Psoas muscle (tissue), 7 donors: ENCODE measurements at regions not wholly inside any gene's neighbourhood (a gene's known extent, or its start where the extent isn't known, plus 50 kb on each side); places are given as distances from the start of the nearest gene placed in this dataset.
"Not testable (repeated sequence)": the region's sequence is repeated elsewhere in the genome, so short reads cannot be mapped to it uniquely, and the experiment has no call there.

ENCODE experiments used
- ATAC-seq, 4 donors: fragments of 200-7000 bp; cut with Tn5 transposase; one replicate each; pipeline ENCODE4 v1.9.1; 2020; ENCODE audit warnings: moderate library complexity in 3 of 4, mild to moderate bottlenecking in 2 of 4
- DNase-seq, 2 donors: peaks; one replicate each; pipeline ENCODE4 v3.0.0-alpha.2; 2020
- H3K27ac ChIP-seq: fragments of 200-600 bp; one replicate; pipeline ENCODE4 v1.8.0; 2022
- H3K27me3 ChIP-seq, 3 donors: fragments of 200-600 bp in 1 of 3; one replicate each; pipeline versions ENCODE4 v1.6.1 to v1.8.0; 2013 to 2022; ENCODE audit warnings: low read length in 2 of 3, mild to moderate bottlenecking in 2 of 3, moderate library complexity in 1 of 3; ENCODE audit not compliant: insufficient read depth in 3 of 3
- H3K36me3 ChIP-seq, 2 donors: fragments of 200-600 bp in 1 of 2; one replicate each; pipeline versions ENCODE4 v1.6.1 to v1.8.0; 2013 to 2022; ENCODE audit warnings: low read depth in 1 of 2, mild to moderate bottlenecking in 1 of 2, moderate library complexity in 1 of 2; ENCODE audit not compliant: insufficient read depth in 1 of 2
- H3K4me1 ChIP-seq: fragments of 200-600 bp; one replicate; pipeline ENCODE4 v1.8.0; 2022
- H3K4me3 ChIP-seq: fragments of 200-600 bp; one replicate; pipeline ENCODE4 v1.8.0; 2022; ENCODE audit warnings: mild to moderate bottlenecking
- H3K9me3 ChIP-seq: fragments of 200-600 bp; one replicate; pipeline ENCODE4 v1.8.0; 2022
- WGBS, 3 donors: extraction: QIAGEN DNeasy Blood & Tissue Kit; methylation state at CpG; one replicate each; pipeline versions ENCODE4 v1.1.6 to v1.1.7; 2013; 5-methylcytosine and 5-hydroxymethylcytosine counted together
- intact Hi-C, 2 donors: fragments of 100-400 bp; cut with DNase I; formaldehyde crosslinking; loops; one replicate each; pipeline versions ENCODE4 v1.11.0 to v1.14.2; 2022
- TF ChIP-seq, protein P1 (sequence below): fragments of 200-600 bp; IDR thresholded peaks from one replicate; pipeline ENCODE4 v1.8.0; 2022; ENCODE audit warnings: antibody characterized with exemption
- donor health status: healthy with polysubstance abuse.
- donor health status: DM: no; HTN: no; CAD: no; lungs with moderate emphysema.
- donor health status: Bipolar disorder and iron deficiency.
- donor health status: healthy.
- donor health status: DM: yes; HTN: yes; CAD: no.
- donor health status: DM: no; HTN: no; CAD: no.
- donor health status: DM: yes; HTN: yes; CAD: no.

DNA sequence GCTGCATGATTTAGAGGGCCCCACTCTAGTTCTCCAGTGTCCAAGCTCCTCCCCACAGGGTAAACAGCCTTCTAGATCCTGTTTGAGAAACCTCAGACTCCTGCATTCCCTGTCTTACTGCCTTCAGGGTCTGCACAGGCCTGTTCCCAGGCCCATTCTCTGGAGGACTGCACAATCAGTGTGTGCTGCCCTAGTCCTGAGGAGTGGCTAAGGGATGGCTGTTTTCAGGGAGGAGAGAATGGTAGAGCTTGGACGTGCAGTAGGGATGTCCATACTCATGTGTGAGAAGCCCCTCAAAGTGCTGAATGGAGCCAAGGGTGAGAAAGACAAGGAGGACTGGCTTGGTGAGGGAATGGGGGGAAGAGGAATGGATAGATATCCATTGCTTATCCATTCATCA is 103.8 kb upstream of the CCDC90B start:
- 57 to 69% (median 66%) methylated on average over 1 of the region's 1 CpG for WGBS, 3 donors

DNA sequence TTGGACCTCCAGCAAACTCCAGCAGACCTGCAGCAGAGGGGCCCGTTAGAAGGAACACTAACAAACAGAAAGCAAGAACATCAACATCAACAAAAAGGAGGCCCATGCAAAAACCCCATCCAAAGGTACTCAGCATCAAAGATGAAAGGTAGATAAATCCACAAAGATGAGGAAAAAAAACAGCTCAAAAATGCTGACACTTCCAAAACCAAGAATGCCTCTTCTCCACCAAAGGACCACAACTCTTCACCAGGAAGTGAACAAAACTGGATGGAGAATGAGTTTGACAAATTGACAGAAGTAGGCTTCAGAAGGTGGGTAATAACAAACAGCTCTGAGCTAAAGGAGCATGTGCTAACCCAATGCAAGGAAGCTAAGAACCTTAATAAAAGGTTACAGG is 97.7 kb upstream of the CCDC90B start:
- H3K4me1 ChIP-seq, DNase-seq, H3K4me3 ChIP-seq, ATAC-seq, intact Hi-C loops, H3K27ac ChIP-seq, H3K27me3 ChIP-seq, H3K36me3 ChIP-seq: not testable (repeated sequence)
- WGBS, 3 donors: 76 to 90% (median 88%) methylated on average over 1 of the region's 1 CpG
- peaks cover 14% of the 10 kb centered on the region for H3K9me3 ChIP-seq

More for the DNA sequence above, 103.8 kb upstream of the CCDC90B start:
- TF ChIP-seq, protein P1, sequence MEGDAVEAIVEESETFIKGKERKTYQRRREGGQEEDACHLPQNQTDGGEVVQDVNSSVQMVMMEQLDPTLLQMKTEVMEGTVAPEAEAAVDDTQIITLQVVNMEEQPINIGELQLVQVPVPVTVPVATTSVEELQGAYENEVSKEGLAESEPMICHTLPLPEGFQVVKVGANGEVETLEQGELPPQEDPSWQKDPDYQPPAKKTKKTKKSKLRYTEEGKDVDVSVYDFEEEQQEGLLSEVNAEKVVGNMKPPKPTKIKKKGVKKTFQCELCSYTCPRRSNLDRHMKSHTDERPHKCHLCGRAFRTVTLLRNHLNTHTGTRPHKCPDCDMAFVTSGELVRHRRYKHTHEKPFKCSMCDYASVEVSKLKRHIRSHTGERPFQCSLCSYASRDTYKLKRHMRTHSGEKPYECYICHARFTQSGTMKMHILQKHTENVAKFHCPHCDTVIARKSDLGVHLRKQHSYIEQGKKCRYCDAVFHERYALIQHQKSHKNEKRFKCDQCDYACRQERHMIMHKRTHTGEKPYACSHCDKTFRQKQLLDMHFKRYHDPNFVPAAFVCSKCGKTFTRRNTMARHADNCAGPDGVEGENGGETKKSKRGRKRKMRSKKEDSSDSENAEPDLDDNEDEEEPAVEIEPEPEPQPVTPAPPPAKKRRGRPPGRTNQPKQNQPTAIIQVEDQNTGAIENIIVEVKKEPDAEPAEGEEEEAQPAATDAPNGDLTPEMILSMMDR: no peak
- DNase-seq (no peak), ATAC-seq (no peak)
- Histone ChIP-seq H3K4me1 (no peaks in the 10 kb centered on the region), H3K27ac (no peak overlapping the region), H3K36me3 (no peaks in the 10 kb centered on the region), H3K27me3 (no peaks in the 10 kb centered on the region), H3K9me3 (peaks cover 14% of the 10 kb centered on the region), H3K4me3 (no peak overlapping the region)
- intact Hi-C loops: no loop called here

DNA sequence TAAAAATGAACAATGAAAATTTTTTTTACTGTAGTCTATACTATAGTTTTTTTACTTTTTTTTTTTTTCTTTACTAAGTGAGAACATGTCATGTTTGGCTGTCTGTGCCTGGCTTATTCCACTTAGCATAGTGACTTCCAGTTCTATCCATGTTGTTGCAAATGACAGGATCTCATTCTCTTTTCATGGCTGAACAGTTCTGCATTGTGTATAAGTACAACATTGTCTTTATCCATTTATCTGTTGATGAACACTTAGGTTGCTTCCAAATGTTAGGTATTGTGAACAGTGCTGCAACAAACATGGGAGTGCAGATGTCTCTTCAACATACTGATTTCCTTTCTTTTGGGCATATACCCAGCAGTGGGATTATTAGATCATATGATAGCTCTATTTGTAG is 88.1 kb upstream of the CCDC90B start:
- TF ChIP-seq, protein P1: no peak
- Histone ChIP-seq H3K27ac (no peak overlapping the region), H3K36me3 (no peaks in the 10 kb centered on the region), H3K9me3 (no peaks in the 10 kb centered on the region), H3K4me3 (no peak overlapping the region), H3K27me3 (no peaks in the 10 kb centered on the region), H3K4me1 (no peaks in the 10 kb centered on the region)
- no peak for DNase-seq
- ATAC-seq: no peak
- intact Hi-C loops: no loop called here

DNA sequence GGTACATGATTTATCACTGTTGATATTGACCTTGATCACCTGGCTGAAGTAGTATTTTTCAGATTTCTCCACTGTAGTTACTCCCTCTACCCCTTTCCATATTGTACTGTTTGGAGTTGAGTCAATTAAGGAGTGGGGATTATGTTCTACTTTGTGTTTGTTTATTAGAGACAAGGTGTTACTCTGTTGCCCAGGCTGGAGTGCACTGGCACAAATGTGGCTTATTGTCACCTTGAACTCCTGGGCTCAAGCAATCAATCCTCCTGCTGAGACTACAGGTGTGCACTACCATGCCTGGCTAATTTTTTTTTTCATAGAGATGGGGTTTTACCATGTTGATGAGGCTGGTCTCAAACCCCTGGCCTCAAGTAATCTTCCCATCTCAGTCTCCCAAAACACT is 85.3 kb upstream of the CCDC90B start:
- DNase-seq (no peak), ATAC-seq (no peak)
- H3K9me3 ChIP-seq: peaks cover 17% of the 10 kb centered on the region
- no peak overlapping the region for H3K4me3 ChIP-seq
- H3K4me1 ChIP-seq: no peaks in the 10 kb centered on the region
- H3K36me3 ChIP-seq: no peaks in the 10 kb centered on the region
- no peaks in the 10 kb centered on the region for H3K27me3 ChIP-seq
- no peak overlapping the region for H3K27ac ChIP-seq
- TF ChIP-seq, protein P1: no peak
- intact Hi-C loops: no loop called here

DNA sequence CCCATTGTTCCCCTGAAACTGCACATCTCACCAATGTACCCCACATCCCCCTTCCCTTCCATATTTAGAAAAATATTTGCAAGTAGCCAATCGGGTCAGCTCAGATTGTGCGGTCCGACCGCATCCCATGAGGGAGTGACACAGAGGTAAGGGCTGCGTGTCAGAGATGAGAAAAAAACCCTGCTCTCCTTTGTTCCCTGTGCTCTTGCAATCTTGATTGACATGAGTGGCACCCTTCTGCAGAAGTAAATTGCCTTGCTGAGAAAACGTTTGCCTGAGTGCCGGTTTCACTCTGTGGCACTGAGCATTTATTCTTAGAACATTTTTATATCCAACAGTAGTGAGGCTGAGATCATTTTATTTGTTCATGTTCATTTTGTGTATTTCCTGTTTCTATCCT is 81.6 kb upstream of the CCDC90B start:
- Histone ChIP-seq H3K27ac (no peak overlapping the region), H3K36me3 (no peaks in the 10 kb centered on the region), H3K4me1 (no peaks in the 10 kb centered on the region), H3K4me3 (no peak overlapping the region), H3K9me3 (peaks cover 17% of the 10 kb centered on the region), H3K27me3 (no peaks in the 10 kb centered on the region)
- DNase-seq (no peak), ATAC-seq (no peak)
- WGBS, 3 donors: 94 to 95% (median 94%) methylated on average over 7 of the region's 7 CpGs
- TF ChIP-seq, protein P1: no peak
- intact Hi-C loops: no loop called here
